Fibroblast of skin of scalp (primary cell): ENCODE measurements at regions not wholly inside any gene's neighbourhood (a gene's known extent, or its start where the extent isn't known, plus 50 kb on each side); places are given as distances from the start of the nearest gene placed in this dataset.

Source experiments
- DNase-seq: peaks from one replicate; pipeline ENCODE4 v3.0.0-alpha.2; 2013

DNA sequence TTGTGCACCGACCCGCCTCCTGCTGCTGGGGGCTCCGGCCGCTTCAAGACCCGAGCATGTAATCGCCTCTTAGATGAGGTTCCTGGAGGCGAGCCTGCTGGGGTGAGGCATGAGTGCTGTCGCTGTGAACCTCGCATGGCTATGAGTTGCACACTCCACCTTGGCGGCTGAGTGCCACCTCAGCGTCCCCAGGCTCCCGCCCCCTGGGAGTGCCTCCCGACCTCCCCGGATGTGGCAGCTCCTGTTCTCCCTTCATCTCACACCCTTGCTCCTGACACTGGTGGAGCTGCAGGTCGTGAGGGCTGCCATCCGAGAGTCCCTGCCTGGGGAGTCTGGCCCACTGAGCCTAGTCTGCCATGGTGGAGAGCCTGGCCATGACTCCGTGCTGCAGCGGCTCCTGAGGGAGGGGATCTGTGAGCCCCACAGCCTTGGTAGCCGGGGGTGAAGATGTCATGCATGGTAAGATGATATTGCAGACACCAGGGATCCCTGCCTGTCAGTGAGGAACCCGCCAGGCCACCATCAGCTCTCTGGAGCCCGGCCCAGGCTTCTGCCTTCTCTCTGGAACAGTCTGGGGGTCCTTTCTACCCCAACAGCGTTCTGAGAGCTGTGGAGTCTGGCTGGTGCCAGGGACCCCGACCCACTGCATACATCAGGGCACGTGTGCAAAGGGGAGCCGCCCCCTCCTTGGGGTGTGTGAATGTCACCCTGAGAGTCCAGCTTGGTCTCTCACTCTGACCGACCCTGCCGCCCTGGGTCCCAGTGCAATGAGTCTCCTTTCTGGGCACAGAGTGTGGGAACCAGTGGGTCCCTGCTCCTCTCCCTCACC, 61.6 kb upstream of the HS6ST1 start:
- DNase-seq = no peak

DNA sequence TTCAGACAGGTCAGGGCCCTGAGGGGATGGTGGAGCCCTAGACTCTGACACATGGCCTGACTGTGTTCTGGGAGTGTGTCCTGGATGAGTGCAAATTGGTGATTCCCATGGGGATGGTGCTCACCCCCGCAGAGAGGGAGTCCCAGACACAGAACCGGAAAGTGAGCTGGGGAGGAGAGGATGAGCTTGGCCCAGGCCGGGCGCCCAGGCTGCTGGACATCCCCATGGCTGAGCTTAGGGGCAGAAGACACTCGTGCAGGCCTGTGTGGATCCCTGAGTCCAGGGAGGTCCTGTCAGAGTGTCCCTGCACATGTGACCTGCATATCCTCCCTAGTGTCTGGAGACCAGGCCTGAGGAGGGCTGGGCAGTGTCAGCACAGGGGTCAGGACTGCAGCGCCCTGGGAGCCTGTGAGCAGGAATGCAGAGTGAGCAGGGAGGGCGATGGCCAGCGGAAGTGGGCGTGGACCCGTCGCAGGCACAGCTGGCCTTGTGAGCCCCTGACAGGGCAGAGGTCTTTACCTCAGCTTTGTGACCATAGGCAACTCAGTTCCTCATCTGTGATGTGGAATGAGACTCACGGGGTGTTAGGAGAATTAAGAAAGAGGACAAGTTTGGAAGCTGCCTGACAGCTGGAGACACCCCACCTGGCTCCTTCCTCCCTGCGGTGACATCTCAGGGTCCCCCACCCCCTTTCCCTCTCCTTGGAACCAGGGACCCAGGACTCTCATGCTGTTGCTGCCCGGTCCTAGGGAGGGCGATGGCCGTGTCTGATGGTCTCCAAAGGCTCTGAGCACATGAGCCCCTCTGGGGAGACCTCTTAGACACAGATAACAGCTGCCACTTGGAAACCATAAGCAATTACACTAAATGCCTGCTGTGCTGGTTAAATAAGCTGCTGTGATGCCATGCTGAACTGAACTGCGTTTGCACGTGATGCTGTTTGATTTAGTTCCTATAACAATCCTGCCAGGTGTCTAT, 62.6 kb upstream of the HS6ST1 start:
- no peak for DNase-seq

GRCh38 chr2:128384446-128384845, 65.8 kb upstream of the HS6ST1 start:
- no peak for DNase-seq

DNA sequence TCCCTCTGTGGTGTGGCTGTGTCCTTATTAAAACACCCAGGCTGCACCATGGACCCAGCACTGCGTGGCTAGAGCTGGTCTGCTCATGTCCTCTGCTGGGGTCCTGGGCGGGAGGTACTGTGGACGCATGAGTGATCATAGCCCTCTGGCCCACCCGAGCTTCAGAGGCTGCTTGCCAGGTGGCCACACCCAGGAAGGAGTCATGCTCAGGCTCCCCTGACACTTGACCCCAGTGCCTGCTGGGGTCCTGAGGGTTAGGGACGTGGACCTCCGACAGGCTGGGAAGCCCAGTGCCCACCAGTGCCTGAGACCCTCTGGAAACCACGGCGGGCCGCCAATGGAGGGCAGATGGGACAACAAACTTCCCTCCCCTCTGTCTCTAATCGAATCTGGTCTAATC, 66.3 kb upstream of the HS6ST1 start:
- no peak for DNase-seq

DNA sequence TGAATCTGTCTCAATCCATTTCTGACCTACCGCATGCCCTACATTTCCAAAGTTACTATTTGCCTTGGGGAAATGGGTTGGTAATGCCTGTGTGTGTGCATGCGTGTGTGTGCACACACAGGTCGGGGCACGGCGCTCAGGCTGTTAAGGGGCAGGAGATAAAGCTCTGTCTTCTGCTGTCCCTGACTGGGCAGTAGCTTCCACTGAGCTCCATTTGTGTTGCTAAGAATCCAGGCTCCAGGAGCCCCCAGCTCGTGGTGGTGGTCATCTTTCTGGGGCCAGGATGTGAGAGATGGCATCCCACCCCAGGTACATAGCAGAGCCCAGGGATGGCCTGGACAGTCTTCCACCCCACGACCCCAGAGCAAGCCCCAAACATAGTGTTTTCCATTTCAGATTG, 66.7 kb upstream of the HS6ST1 start:
- DNase-seq = no peak

- no peak for DNase-seq
Observed at GRCh38 chr2:128386066-128386465, 67.4 kb upstream of the HS6ST1 start.

GRCh38 chr2:128388499-128388941, 69.9 kb upstream of the HS6ST1 start:
- DNase-seq = peak; percentile 52

- peak; percentile 92 for DNase-seq
Observed at GRCh38 chr2:128389388-128390086, 70.9 kb upstream of the HS6ST1 start.

DNA sequence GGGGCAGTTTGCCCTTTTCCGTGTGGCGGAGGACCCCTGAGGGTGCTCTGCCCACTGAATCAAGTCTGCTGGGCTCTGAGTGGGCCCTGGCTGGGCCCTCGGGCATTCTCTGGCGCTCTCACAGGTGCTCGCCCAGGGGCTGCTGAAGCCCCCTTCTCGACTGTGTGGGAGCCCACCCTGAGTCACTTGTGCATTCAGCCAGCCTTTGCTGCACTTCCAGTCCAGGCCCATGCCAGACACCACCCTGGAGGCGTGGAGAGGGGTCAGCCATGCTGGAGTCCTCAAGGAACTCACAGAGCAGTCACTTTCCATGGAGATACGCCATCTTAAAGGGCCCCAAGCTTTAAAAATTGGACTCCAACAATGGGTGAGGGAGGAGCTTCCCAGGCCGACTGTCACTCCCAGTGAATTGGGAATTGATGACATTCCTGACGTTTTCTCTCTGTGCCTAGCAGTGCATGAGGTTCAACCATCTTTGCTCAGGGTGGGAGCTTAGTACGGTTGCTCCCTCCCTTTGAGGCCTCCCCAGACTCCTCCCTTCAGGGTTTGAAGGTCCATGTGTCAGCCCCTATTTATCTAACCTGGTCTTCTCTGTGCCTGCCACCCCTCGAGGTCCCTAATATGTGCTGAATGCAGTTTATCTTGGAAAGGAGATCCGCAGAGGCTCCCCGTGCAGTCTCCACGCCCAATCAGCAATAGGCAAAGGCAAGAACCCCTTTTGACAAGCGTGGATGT, 71.8 kb upstream of the HS6ST1 start:
- no peak for DNase-seq

- no peak for DNase-seq
Observed at GRCh38 chr2:128390991-128391630, 72.4 kb upstream of the HS6ST1 start.

- no peak for DNase-seq
Observed at GRCh38 chr2:128391679-128392078, 73.0 kb upstream of the HS6ST1 start.

DNA sequence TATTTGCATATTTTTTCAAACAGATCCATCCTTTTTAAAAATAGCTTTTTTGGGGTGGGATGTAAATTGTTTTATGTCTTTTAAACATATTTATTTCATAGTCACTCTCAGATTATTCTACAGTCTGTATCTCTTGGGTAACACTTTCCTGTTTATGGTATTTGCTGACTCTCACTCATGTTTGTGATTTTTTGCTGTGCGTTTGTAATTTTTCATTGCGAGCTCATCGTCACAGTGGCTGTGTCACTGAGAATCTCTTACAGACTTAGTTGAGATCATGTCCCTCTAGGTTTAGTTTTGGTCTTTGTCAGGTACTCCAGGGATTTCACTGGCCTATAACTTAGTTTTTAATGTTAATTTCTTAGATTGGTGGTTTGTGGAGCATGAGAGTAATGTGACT, 73.5 kb upstream of the HS6ST1 start:
- DNase-seq = no peak

DNA sequence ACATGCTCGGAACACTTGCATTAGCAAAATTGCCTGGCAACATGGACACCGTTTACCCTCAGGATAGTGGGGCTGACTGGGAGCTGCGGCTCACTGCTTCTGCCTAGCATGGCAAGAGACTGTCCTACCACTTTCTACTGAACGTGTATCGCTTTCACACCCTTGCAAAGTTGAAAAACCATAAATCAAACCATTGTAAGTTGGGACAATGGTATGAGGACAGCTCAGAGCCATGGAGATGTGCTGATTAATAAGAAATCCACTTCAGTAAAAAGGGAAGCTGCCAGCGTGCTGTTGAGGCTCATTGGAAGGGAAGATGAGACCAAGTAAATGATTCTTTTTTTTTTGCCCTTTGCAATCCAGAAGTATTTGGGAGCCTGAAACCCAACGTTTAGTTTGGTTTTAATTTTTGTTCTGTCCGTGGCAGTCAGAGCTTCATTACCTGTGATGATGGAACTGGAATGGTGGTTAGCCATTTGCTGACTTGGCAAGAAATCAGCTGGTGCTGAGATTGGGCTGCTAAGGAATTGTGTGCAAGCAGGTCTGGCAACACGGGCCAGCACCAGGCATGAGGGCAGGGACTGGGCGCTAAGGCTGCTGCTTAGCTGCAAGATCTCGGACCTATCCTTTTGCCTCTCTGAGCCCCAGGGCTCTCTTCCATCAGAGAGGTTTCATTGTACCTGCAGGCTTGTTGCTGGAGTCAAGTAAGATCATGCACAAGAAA, 75.5 kb upstream of the HS6ST1 start:
- DNase-seq = no peak

GRCh38 chr2:128395196-128395595, 76.5 kb upstream of the HS6ST1 start:
- DNase-seq = no peak

DNA sequence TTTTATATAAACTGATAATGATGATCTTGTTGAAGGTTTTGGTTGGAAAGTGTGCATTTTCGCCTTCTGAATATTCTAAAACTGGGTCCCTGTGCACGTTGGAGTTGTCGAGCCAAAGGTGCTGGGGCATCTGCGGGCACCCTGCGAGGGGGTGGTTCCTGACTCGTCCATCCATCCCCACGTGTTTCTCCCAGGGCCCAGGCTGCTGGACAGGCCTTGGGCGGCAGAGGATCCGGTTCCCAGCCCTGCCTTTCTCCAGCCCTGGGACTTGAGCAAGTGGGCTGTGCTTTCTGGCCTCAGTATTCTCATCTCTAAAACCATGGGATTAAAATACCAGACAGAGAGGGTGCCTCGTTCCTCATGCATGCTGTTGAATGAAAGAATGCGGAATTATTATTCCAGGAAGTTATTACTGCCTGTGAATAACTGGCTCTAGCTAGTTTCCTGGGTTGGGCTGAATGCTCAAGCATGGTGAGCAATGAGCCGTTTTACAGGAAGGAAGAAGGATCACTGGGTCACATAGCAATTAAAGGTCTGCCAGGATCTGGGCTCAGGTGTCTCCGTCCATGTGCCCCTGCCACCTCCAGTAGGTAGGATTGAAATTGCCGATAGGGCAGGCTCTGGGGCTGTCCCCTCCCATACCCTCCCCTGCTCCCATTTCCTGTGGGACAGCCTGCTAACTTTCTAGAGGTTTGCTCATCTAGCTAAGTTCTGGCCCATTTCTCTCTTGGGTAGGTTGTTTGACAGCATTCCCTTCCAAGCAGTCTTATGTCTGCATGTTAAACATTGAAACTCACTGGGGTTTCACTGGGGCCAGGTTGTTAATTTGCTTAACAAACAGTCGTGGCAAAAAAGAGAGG, 77.2 kb upstream of the HS6ST1 start:
- peak; percentile 90 for DNase-seq

GRCh38 chr2:128396500-128396891, 77.8 kb upstream of the HS6ST1 start:
- peak; percentile 85 for DNase-seq

GRCh38 chr2:128396946-128397345, 78.3 kb upstream of the HS6ST1 start:
- peak; percentile 70 for DNase-seq

DNA sequence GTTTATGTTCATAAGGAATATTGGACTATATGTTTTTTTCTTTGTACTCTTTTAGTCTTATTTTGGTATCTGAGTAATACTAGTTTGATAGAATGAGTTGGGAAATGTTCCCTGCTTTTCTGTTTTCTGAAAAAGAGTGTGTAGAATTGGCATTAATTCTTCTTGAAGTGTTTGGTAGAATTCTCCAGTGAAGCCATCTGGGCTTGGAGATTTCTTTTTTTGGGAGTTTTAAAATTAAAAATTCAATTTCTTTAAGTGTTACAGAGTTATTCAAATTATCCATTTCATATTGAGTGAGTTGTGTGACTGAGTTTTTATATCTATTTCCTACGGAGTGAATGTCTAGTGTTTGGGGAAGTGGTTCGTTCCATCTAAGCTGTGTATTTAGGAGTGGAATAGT, 80.6 kb upstream of the HS6ST1 start:
- DNase-seq = no peak

GRCh38 chr2:128399690-128400291, 81.1 kb upstream of the HS6ST1 start:
- no peak for DNase-seq
